BLaER1 (cell line): ENCODE measurements at regions not wholly inside any gene's neighbourhood (a gene's known extent, or its start where the extent isn't known, plus 50 kb on each side); places are given as distances from the start of the nearest gene placed in this dataset.

Experiments used
- H3K27ac ChIP-seq: shearing (Covaris generic); formaldehyde crosslinking; 2 replicates; pipeline ENCODE4 v1.8.1; 2022
- H3K27me3 ChIP-seq: shearing (Covaris generic); formaldehyde crosslinking; 2 replicates; pipeline ENCODE4 v1.8.1; 2022
- H3K36me3 ChIP-seq: shearing (Covaris generic); formaldehyde crosslinking; 2 replicates; pipeline ENCODE4 v1.8.1; 2022
- H3K4me1 ChIP-seq: shearing (Covaris generic); formaldehyde crosslinking; 2 replicates; pipeline ENCODE4 v1.8.1; 2022
- H3K4me2 ChIP-seq: shearing (Covaris generic); formaldehyde crosslinking; 2 replicates; pipeline ENCODE4 v1.8.1; 2022
- H3K4me3 ChIP-seq: shearing (Covaris generic); formaldehyde crosslinking; 2 replicates; pipeline ENCODE4 v1.8.1; 2022
- H3K9ac ChIP-seq: shearing (Covaris generic); formaldehyde crosslinking; 2 replicates; pipeline ENCODE4 v1.8.1; 2022
- H3K9me3 ChIP-seq: shearing (Covaris generic); formaldehyde crosslinking; 2 replicates; pipeline ENCODE4 v1.8.1; 2022
- H4K20me1 ChIP-seq: shearing (Covaris generic); formaldehyde crosslinking; 2 replicates; pipeline ENCODE4 v1.8.1; 2022
- Cebpa-rat ChIP-seq: shearing (Covaris generic); IDR thresholded peaks from 2 replicates; pipeline ENCODE4 v1.8.1; 2022

- H3K27ac ChIP-seq: no peak overlapping the region
- H4K20me1 ChIP-seq: no peaks in the 10 kb centered on the region
- TF ChIP-seq Cebpa-rat: no peak
- H3K4me2 ChIP-seq: no peak overlapping the region
- H3K4me1 ChIP-seq: peaks cover 6% of the 10 kb centered on the region
- no peak overlapping the region for H3K9ac ChIP-seq
- H3K36me3 ChIP-seq: no peaks in the 10 kb centered on the region
- H3K27me3 ChIP-seq: no peaks in the 10 kb centered on the region
- no peaks in the 10 kb centered on the region for H3K9me3 ChIP-seq
- no peak overlapping the region for H3K4me3 ChIP-seq
These were observed 351.4 kb upstream of the ATP2B1 start for GRCh38 chr12:90060031-90060430.

DNA sequence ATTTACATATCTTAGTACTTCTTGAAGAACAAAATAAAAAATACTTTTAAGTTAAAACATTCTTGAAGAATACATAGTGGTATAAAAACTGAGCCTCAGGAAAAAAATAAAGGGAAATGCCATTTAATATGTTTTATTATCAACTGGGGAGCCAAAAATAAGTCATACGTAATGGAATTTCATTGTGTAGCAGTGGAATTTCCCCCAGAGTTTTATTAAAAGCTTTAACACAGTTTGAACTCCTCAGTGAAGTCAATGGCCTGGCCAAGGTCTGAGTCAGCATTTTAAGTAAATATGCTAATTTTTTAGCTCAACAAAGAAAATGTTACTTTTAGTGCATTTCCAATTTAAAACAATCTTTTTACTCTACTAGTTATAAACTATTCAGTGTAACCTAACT lies 350.1 kb upstream of the ATP2B1 start:
- Histone ChIP-seq H3K27ac (no peak overlapping the region), H3K27me3 (no peaks in the 10 kb centered on the region), H3K4me2 (no peak overlapping the region), H3K4me1 (no peaks in the 10 kb centered on the region), H3K36me3 (no peaks in the 10 kb centered on the region), H4K20me1 (no peaks in the 10 kb centered on the region), H3K4me3 (no peak overlapping the region), H3K9me3 (no peaks in the 10 kb centered on the region), H3K9ac (no peak overlapping the region)
- TF ChIP-seq Cebpa-rat: no peak

DNA sequence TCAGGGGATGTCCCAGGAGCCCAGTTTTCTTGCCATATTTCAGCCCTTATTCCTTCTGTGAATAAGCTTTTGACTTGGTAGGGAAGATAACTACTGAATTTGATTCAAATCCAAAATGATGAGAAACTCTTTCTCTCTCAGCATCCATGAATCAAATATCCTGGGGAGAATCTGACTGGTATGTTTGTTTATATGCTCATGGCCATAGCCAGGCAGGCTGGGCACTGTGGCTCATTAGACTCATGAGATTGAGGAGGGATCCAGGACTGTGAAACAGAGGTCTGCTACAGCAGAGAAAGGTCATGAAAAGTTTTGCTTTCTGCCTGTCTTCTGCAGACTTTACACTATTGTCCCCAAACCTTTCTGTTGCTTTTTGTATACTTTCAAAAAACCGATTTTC lies 346.4 kb upstream of the ATP2B1 start:
- Histone ChIP-seq H4K20me1 (no peaks in the 10 kb centered on the region), H3K9ac (no peak overlapping the region), H3K27ac (no peak overlapping the region), H3K9me3 (no peaks in the 10 kb centered on the region), H3K4me3 (no peak overlapping the region), H3K4me1 (no peaks in the 10 kb centered on the region), H3K4me2 (no peak overlapping the region), H3K27me3 (no peaks in the 10 kb centered on the region), H3K36me3 (no peaks in the 10 kb centered on the region)
- TF ChIP-seq Cebpa-rat: no peak

DNA sequence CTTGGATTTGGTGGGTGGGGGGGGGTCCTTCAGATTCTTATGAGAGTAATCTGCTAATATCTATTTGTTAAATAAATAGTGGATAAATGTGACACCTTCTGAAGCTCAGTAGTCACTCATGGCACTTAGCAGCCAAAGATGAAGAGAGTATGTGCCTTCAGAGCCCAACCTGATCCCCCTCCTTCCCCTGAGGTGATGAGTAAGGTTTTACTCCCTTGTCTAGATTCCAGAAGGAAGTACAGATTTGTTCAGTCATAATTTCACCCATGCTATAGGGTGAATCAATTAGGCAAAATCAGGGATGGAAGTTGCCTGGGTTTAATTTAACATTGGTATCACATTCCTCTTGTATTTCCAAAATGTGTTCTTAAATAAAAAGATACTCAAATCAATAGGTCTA lies 340.3 kb upstream of the ATP2B1 start:
- Histone ChIP-seq H3K36me3 (no peaks in the 10 kb centered on the region), H3K27ac (no peak overlapping the region), H3K4me2 (no peak overlapping the region), H3K9ac (no peak overlapping the region), H4K20me1 (no peaks in the 10 kb centered on the region), H3K4me1 (no peaks in the 10 kb centered on the region), H3K9me3 (no peaks in the 10 kb centered on the region), H3K4me3 (no peak overlapping the region), H3K27me3 (no peaks in the 10 kb centered on the region)
- TF ChIP-seq Cebpa-rat: no peak

DNA sequence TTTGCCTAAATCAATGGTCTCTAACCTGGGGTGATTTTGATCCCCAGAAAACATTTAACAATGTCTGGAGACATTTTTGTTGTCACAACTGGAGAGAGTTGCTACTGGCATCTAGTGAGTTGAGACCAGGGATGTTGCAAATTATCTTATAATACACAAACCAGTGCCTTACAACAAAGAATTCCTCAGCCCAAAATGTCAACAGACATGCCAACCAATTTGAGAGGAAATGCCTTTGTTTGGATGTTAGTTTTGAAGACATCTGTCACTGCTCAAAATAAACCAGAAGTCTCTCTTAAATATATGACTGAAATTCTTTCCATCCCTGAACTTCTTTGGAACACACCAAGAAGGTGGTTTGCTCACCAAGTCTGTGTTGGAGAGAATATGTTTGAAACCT lies 336.9 kb upstream of the ATP2B1 start:
- H3K36me3 ChIP-seq: no peaks in the 10 kb centered on the region
- no peak overlapping the region for H3K4me3 ChIP-seq
- no peaks in the 10 kb centered on the region for H3K4me1 ChIP-seq
- H4K20me1 ChIP-seq: no peaks in the 10 kb centered on the region
- H3K9ac ChIP-seq: no peak overlapping the region
- H3K9me3 ChIP-seq: no peaks in the 10 kb centered on the region
- TF ChIP-seq Cebpa-rat: no peak
- H3K4me2 ChIP-seq: no peak overlapping the region
- no peak overlapping the region for H3K27ac ChIP-seq
- no peaks in the 10 kb centered on the region for H3K27me3 ChIP-seq

- Histone ChIP-seq H3K4me2 (no peak overlapping the region), H3K4me1 (no peaks in the 10 kb centered on the region), H3K9me3 (no peaks in the 10 kb centered on the region), H3K36me3 (no peaks in the 10 kb centered on the region), H3K27me3 (no peaks in the 10 kb centered on the region), H3K4me3 (no peak overlapping the region), H3K27ac (no peak overlapping the region), H4K20me1 (no peaks in the 10 kb centered on the region), H3K9ac (no peak overlapping the region)
- TF ChIP-seq Cebpa-rat: no peak
These were observed 335.4 kb upstream of the ATP2B1 start for GRCh38 chr12:90044069-90044468.

- no peaks in the 10 kb centered on the region for H4K20me1 ChIP-seq
- H3K4me3 ChIP-seq: no peak overlapping the region
- no peaks in the 10 kb centered on the region for H3K9me3 ChIP-seq
- no peak overlapping the region for H3K9ac ChIP-seq
- H3K4me2 ChIP-seq: no peak overlapping the region
- H3K36me3 ChIP-seq: no peaks in the 10 kb centered on the region
- H3K27me3 ChIP-seq: no peaks in the 10 kb centered on the region
- no peak overlapping the region for H3K27ac ChIP-seq
- no peak for TF ChIP-seq Cebpa-rat
- no peaks in the 10 kb centered on the region for H3K4me1 ChIP-seq
These were observed 334.4 kb upstream of the ATP2B1 start for GRCh38 chr12:90042920-90043641.

DNA sequence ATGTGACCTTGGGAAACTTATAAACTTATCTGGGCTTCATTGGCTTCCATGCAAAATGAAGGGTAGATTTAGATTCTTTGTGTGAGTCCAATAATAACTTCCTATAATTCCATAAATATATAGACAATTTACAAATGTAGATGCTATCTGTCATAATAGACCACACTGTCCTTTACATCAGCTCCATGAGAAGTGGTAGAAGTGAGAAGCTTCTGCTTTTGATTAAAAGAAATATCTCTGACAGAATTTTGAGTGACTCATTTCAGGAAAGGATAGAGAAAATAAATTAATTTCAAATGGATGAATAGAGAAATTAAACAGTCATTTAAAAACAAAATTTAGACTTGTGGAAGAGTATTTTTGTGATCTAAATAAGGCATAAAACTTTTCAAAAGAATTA lies 329.7 kb upstream of the ATP2B1 start:
- H3K36me3 ChIP-seq: no peaks in the 10 kb centered on the region
- no peaks in the 10 kb centered on the region for H3K9me3 ChIP-seq
- H4K20me1 ChIP-seq: no peaks in the 10 kb centered on the region
- H3K4me3 ChIP-seq: no peak overlapping the region
- no peaks in the 10 kb centered on the region for H3K4me1 ChIP-seq
- H3K4me2 ChIP-seq: no peak overlapping the region
- H3K27me3 ChIP-seq: no peaks in the 10 kb centered on the region
- no peak overlapping the region for H3K9ac ChIP-seq
- TF ChIP-seq Cebpa-rat: no peak
- H3K27ac ChIP-seq: no peak overlapping the region

DNA sequence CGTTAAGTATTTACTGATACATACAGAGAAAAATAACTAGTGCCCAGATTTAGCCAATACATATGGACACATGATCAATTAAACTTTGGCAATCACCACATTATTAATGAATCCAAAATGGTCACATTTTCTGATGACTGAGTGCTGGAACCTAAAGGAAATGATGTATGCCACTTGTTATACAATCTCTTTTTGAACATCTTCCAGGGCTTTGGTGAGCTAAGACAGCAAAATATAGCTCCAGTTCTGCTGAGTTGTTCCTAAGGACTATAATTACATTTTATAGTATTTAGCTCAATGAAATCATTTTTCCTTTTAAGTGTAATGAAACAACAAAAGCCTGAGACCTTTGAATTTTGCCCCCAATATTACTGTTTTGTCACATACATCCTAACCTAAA lies 329.1 kb upstream of the ATP2B1 start:
- Histone ChIP-seq H4K20me1 (no peaks in the 10 kb centered on the region), H3K4me2 (no peak overlapping the region), H3K36me3 (no peaks in the 10 kb centered on the region), H3K9me3 (no peaks in the 10 kb centered on the region), H3K4me1 (no peaks in the 10 kb centered on the region), H3K4me3 (no peak overlapping the region), H3K27me3 (no peaks in the 10 kb centered on the region), H3K27ac (no peak overlapping the region), H3K9ac (no peak overlapping the region)
- no peak for TF ChIP-seq Cebpa-rat

GRCh38 chr12:90036637-90037036 lies 328.0 kb upstream of the ATP2B1 start:
- Histone ChIP-seq H3K27me3 (no peaks in the 10 kb centered on the region), H3K4me1 (no peaks in the 10 kb centered on the region), H3K9ac (no peak overlapping the region), H3K4me3 (no peak overlapping the region), H4K20me1 (no peaks in the 10 kb centered on the region), H3K9me3 (no peaks in the 10 kb centered on the region), H3K4me2 (no peak overlapping the region), H3K36me3 (no peaks in the 10 kb centered on the region), H3K27ac (no peak overlapping the region)
- TF ChIP-seq Cebpa-rat: no peak

- no peak overlapping the region for H3K4me3 ChIP-seq
These were observed 322.1 kb upstream of the ATP2B1 start for GRCh38 chr12:90030726-90031125.

More at GRCh38 chr12:90030726-90031125, 322.1 kb upstream of the ATP2B1 start:
- no peak overlapping the region for H3K4me2 ChIP-seq
- no peaks in the 10 kb centered on the region for H3K4me1 ChIP-seq
- no peak overlapping the region for H3K9ac ChIP-seq
- no peaks in the 10 kb centered on the region for H3K36me3 ChIP-seq
- no peak overlapping the region for H3K27ac ChIP-seq
- no peak for TF ChIP-seq Cebpa-rat
- H3K27me3 ChIP-seq: no peaks in the 10 kb centered on the region
- no peaks in the 10 kb centered on the region for H3K9me3 ChIP-seq
- H4K20me1 ChIP-seq: no peaks in the 10 kb centered on the region
